ENCODE measurements at regions not wholly inside any gene's neighbourhood (a gene's known extent, or its start where the extent isn't known, plus 50 kb on each side); places are given as distances from the start of the nearest gene placed in this dataset.

GRCh38 chr17:73895157-73895556 lies 250.9 kb upstream of the SDK2 start:
- no peak for TF ChIP-seq CTCF (IDR thresholded peaks at IDR 0.05; ENCODE audit: poor library complexity, severe bottlenecking)
- TF ChIP-seq MXI1 (conservative IDR thresholded peaks at IDR 0.05; ENCODE audit: poor library complexity, severe bottlenecking): no peak
- TF ChIP-seq EP300 (conservative IDR thresholded peaks at IDR 0.05; ENCODE audit: poor library complexity, severe bottlenecking): no peak

Data from neural cell (in vitro differentiated cells).